T-cell (primary cell): ENCODE measurements at regions not wholly inside any gene's neighbourhood (a gene's known extent, or its start where the extent isn't known, plus 50 kb on each side); places are given as distances from the start of the nearest gene placed in this dataset.
"Not testable (repeated sequence)": the region's sequence is repeated elsewhere in the genome, so short reads cannot be mapped to it uniquely, and the experiment has no call there.

Source experiments
- ATAC-seq, 4 experiments: fragments of 200-7000 bp in 3 of 4; fragments of 150-1000 bp in 1 of 4; cut with Tn5 transposase; replicated peaks in 1 of 4; 1 replicate in 3 of 4; 2 replicates in 1 of 4; pipeline ENCODE4 v1.10.0; 2021; ENCODE audit warnings: moderate library complexity in 3 of 4, mild to moderate bottlenecking in 2 of 4, moderate number of reproducible peaks in 1 of 4
- CTCF ChIA-PET, 2 donors: fragments of 300-600 bp; sonication (Branson Sonifier 250); formaldehyde crosslinking; loops; one replicate each; lab custom pipeline; 2022; ENCODE audit warnings: antibody characterized with exemption in 2 of 2; lab: Charles Lee
- POLR2A ChIA-PET, 2 donors: fragments of 300-600 bp; sonication (Branson Sonifier 250); formaldehyde crosslinking; loops; one replicate each; lab custom pipeline; 2022; ENCODE audit warnings: antibody characterized with exemption in 2 of 2; lab: Charles Lee
- DNase-seq, 35 experiments: peaks; one replicate each; pipeline versions ENCODE4 v3.0.0 to v3.0.0-alpha.2; 2013 to 2023
- H3K27ac ChIP-seq: one replicate; pipeline ENCODE4 v1.5.1; 2013; ENCODE audit warnings: low read length
- H3K27me3 ChIP-seq, 2 experiments: replicated peaks in 1 of 2; 1 replicate in 1 of 2; 2 replicates in 1 of 2; pipeline versions ENCODE4 v1.6.1 to v1.7.0; 2013; ENCODE audit warnings: low read length in 1 of 2, mixed read lengths in 1 of 2; ENCODE audit not compliant: control insufficient read depth in 2 of 2, insufficient read depth in 2 of 2; ENCODE audit errors: extremely low read depth in 1 of 2
- H3K36me3 ChIP-seq, 2 donors: 1 replicate in 1 of 2; 2 replicates in 1 of 2; pipeline versions ENCODE4 v1.6.1 to v1.7.0; 2013; ENCODE audit warnings: low read length in 1 of 2; ENCODE audit not compliant: control insufficient read depth in 2 of 2, insufficient read depth in 1 of 2; ENCODE audit errors: extremely low read depth in 1 of 2
- H3K4me1 ChIP-seq, 2 experiments: 1 replicate in 1 of 2; 2 replicates in 1 of 2; pipeline versions ENCODE4 v1.6.1 to v1.7.0; 2013; ENCODE audit warnings: low read length in 2 of 2, mixed read lengths in 1 of 2; ENCODE audit not compliant: insufficient read depth in 2 of 2, control insufficient read depth in 1 of 2; ENCODE audit errors: extremely low read depth in 1 of 2
- H3K4me3 ChIP-seq, 2 donors: 1 replicate in 1 of 2; 2 replicates in 1 of 2; pipeline versions ENCODE4 v1.5.1 to v1.7.0; 2013; ENCODE audit warnings: mild to moderate bottlenecking in 2 of 2, low read length in 1 of 2, moderate library complexity in 1 of 2; ENCODE audit not compliant: control insufficient read depth in 1 of 2; ENCODE audit errors: extremely low read depth in 1 of 2
- H3K9me3 ChIP-seq: 2 replicates; pipeline ENCODE4 v1.7.0; 2013
- H3K27ac Mint-ChIP-seq, 2 donors: one replicate each; pipeline ENCODE4 v1.8.0; 2020 to 2021; ENCODE audit warnings: mild to moderate bottlenecking in 2 of 2, mixed read lengths in 2 of 2
- H3K27me3 Mint-ChIP-seq, 2 donors: one replicate each; pipeline ENCODE4 v1.8.0; 2021 to 2022; ENCODE audit warnings: mixed read lengths in 2 of 2
- H3K36me3 Mint-ChIP-seq: one replicate; pipeline ENCODE4 v1.8.0; 2021; ENCODE audit warnings: mixed read lengths
- H3K4me1 Mint-ChIP-seq, 3 donors: one replicate each; pipeline ENCODE4 v1.8.0; 2020 to 2022; ENCODE audit warnings: mixed read lengths in 3 of 3, mild to moderate bottlenecking in 1 of 3
- H3K4me3 Mint-ChIP-seq, 3 donors: one replicate each; pipeline ENCODE4 v1.8.0; 2020 to 2022; ENCODE audit warnings: mild to moderate bottlenecking in 3 of 3, mixed read lengths in 3 of 3, moderate library complexity in 3 of 3
- H3K9me3 Mint-ChIP-seq, 3 donors: one replicate each; pipeline ENCODE4 v1.8.0; 2020 to 2022; ENCODE audit warnings: mixed read lengths in 3 of 3
- WGBS: methylation state at CpG from one replicate; pipeline ENCODE4 v1.1.5; 2013; ENCODE audit warnings: missing lambda C conversion rate; ENCODE audit not compliant: insufficient coverage; 5-methylcytosine and 5-hydroxymethylcytosine counted together

- Histone ChIP-seq H3K27ac (no peak overlapping the region), H3K9me3 (no peaks in the 10 kb centered on the region), H3K27me3 (no peaks in the 10 kb centered on the region), H3K36me3 (no peaks in the 10 kb centered on the region), H3K4me1 (no peaks in the 10 kb centered on the region), H3K4me3 (no peak overlapping the region)
- H3K36me3 Mint-ChIP-seq = no peaks in the 10 kb centered on the region
- H3K9me3 Mint-ChIP-seq = peaks cover 0 to 8% (median 3%) of the 10 kb centered on the region in 3 donors
- no CpG with 5 or more reads among the region's 4 CpGs for WGBS
- no peaks in the 10 kb centered on the region for H3K27me3 Mint-ChIP-seq
- ChIA-PET CTCF (interaction anchor here in 1 of 2 donors (0.6 kb wide), 1 partner anchor 18 kb away, joined by 3 read pairs; no protein-coding TSS in a partner anchor), POLR2A (no interaction called here)
- no peak for DNase-seq
- ATAC-seq = no peak
- H3K4me3 Mint-ChIP-seq = no peak overlapping the region
- H3K27ac Mint-ChIP-seq = no peak overlapping the region
- H3K4me1 Mint-ChIP-seq = no peaks in the 10 kb centered on the region
Measured at GRCh38 chr3:87835236-87835635, 223.6 kb downstream of the CGGBP1 start.

- POLR2A ChIA-PET = no interaction called here
- no peaks in the 10 kb centered on the region for H3K4me1 ChIP-seq
- H3K27me3 ChIP-seq = no peaks in the 10 kb centered on the region
- Mint-ChIP-seq H3K9me3 (peaks cover 0 to 3% (median 0%) of the 10 kb centered on the region in 3 donors), H3K27ac (no peak overlapping the region), H3K4me3 (no peak overlapping the region), H3K27me3 (no peaks in the 10 kb centered on the region), H3K36me3 (no peaks in the 10 kb centered on the region), H3K4me1 (no peaks in the 10 kb centered on the region)
- H3K27ac ChIP-seq = no peak overlapping the region
- no peaks in the 10 kb centered on the region for H3K36me3 ChIP-seq
- no CpG with 5 or more reads among the region's 2 CpGs for WGBS
- CTCF ChIA-PET = interaction anchor here in 1 of 2 donors (0.6 kb wide), 1 partner anchor 105 kb away, joined by 3 read pairs; no protein-coding TSS in a partner anchor
- H3K4me3 ChIP-seq = no peak overlapping the region
- ATAC-seq (no peak), DNase-seq (no peak)
- no peaks in the 10 kb centered on the region for H3K9me3 ChIP-seq
Measured at GRCh38 chr3:87834327-87834726, 224.5 kb downstream of the CGGBP1 start.

GRCh38 chr3:87833039-87833377 lies 225.8 kb downstream of the CGGBP1 start:
- DNase-seq (no peak), ATAC-seq (no peak)
- Histone ChIP-seq H3K36me3 (no peaks in the 10 kb centered on the region), H3K4me1 (no peaks in the 10 kb centered on the region), H3K9me3 (no peaks in the 10 kb centered on the region), H3K27ac (no peak overlapping the region), H3K27me3 (no peaks in the 10 kb centered on the region), H3K4me3 (no peak overlapping the region)
- POLR2A ChIA-PET = no interaction called here
- Mint-ChIP-seq H3K4me1 (no peaks in the 10 kb centered on the region), H3K27me3 (no peaks in the 10 kb centered on the region), H3K9me3 (no peaks in the 10 kb centered on the region), H3K36me3 (no peaks in the 10 kb centered on the region), H3K27ac (no peak overlapping the region), H3K4me3 (no peak overlapping the region)
- CTCF ChIA-PET = no interaction called here

- H3K27ac Mint-ChIP-seq = no peak overlapping the region
- no peak overlapping the region for H3K27ac ChIP-seq
- ChIA-PET POLR2A (no interaction called here), CTCF (no interaction called here)
- H3K4me1 ChIP-seq = no peaks in the 10 kb centered on the region
- no peaks in the 10 kb centered on the region for H3K36me3 ChIP-seq
- H3K9me3 Mint-ChIP-seq = no peaks in the 10 kb centered on the region
- H3K4me1 Mint-ChIP-seq = no peaks in the 10 kb centered on the region
- WGBS = no CpG with 5 or more reads among the region's 3 CpGs
- H3K27me3 ChIP-seq = peaks cover 0 to 3% of the 10 kb centered on the region in 2 experiments
- no peak for ATAC-seq
- H3K27me3 Mint-ChIP-seq = peaks cover 4 to 5% of the 10 kb centered on the region in 2 donors
- no peaks in the 10 kb centered on the region for H3K36me3 Mint-ChIP-seq
- H3K4me3 ChIP-seq = no peak overlapping the region
- H3K9me3 ChIP-seq = no peaks in the 10 kb centered on the region
- DNase-seq = no peak
- no peak overlapping the region for H3K4me3 Mint-ChIP-seq
Measured at GRCh38 chr3:87828046-87828445, 230.8 kb downstream of the CGGBP1 start.

- H3K27ac ChIP-seq = no peak overlapping the region
- peaks cover 0 to 3% of the 10 kb centered on the region in 2 experiments for H3K27me3 ChIP-seq
- WGBS = no CpG with 5 or more reads among the region's 2 CpGs
- Mint-ChIP-seq H3K4me1 (no peaks in the 10 kb centered on the region), H3K27me3 (peaks cover 4 to 8% of the 10 kb centered on the region in 2 donors), H3K27ac (no peak overlapping the region), H3K9me3 (no peaks in the 10 kb centered on the region), H3K36me3 (no peaks in the 10 kb centered on the region), H3K4me3 (no peak overlapping the region)
- no peaks in the 10 kb centered on the region for H3K9me3 ChIP-seq
- no peaks in the 10 kb centered on the region for H3K36me3 ChIP-seq
- ChIA-PET POLR2A (no interaction called here), CTCF (interaction anchor here in 1 of 2 donors (0.6 kb wide), 1 partner anchor 160 kb away, joined by 3 read pairs; no protein-coding TSS in a partner anchor)
- DNase-seq = no peak
- H3K4me1 ChIP-seq = no peaks in the 10 kb centered on the region
- H3K4me3 ChIP-seq = no peak overlapping the region
- ATAC-seq = no peak
Measured at GRCh38 chr3:87822563-87822962, 236.2 kb downstream of the CGGBP1 start.

GRCh38 chr3:87813503-87813902 lies 245.3 kb downstream of the CGGBP1 start:
- H3K36me3 ChIP-seq, H3K4me3 Mint-ChIP-seq, H3K4me1 Mint-ChIP-seq, CTCF ChIA-PET, H3K27me3 ChIP-seq, POLR2A ChIA-PET, H3K27me3 Mint-ChIP-seq, H3K27ac Mint-ChIP-seq, DNase-seq, H3K9me3 ChIP-seq, H3K27ac ChIP-seq, H3K4me3 ChIP-seq, H3K36me3 Mint-ChIP-seq, ATAC-seq, H3K4me1 ChIP-seq: not testable (repeated sequence)
- peaks cover 0 to 11% (median 0%) of the 10 kb centered on the region in 3 donors for H3K9me3 Mint-ChIP-seq
- 50% methylated on average over 1 of the region's 6 CpGs for WGBS

- POLR2A ChIA-PET = no interaction called here
- Histone ChIP-seq H3K27ac (no peak overlapping the region), H3K36me3 (no peaks in the 10 kb centered on the region), H3K9me3 (no peaks in the 10 kb centered on the region), H3K27me3 (peaks cover 0 to 5% of the 10 kb centered on the region in 2 experiments), H3K4me3 (no peak overlapping the region), H3K4me1 (no peaks in the 10 kb centered on the region)
- Mint-ChIP-seq H3K27ac (no peak overlapping the region), H3K4me1 (peaks cover 0 to 3% (median under 1%) of the 10 kb centered on the region in 3 donors), H3K9me3 (peaks cover 0 to 11% (median 0%) of the 10 kb centered on the region in 3 donors), H3K4me3 (no peak overlapping the region), H3K36me3 (no peaks in the 10 kb centered on the region), H3K27me3 (peaks cover 0 to 6% of the 10 kb centered on the region in 2 donors)
- CTCF ChIA-PET = no interaction called here
- DNase-seq (no peak), ATAC-seq (no peak)
- WGBS = 8% methylated on average over 1 of the region's 2 CpGs
Measured at GRCh38 chr3:87811953-87812352, 246.9 kb downstream of the CGGBP1 start.
